Astrocyte (in vitro differentiated cells and primary cell): ENCODE measurements at regions not wholly inside any gene's neighbourhood (a gene's known extent, or its start where the extent isn't known, plus 50 kb on each side); places are given as distances from the start of the nearest gene placed in this dataset.
"Not testable (repeated sequence)": the region's sequence is repeated elsewhere in the genome, so short reads cannot be mapped to it uniquely, and the experiment has no call there.

Experiments used
- DNase-seq: peaks from one replicate; pipeline ENCODE4 v3.0.0-alpha.2; 2010; ENCODE audit warnings: low read depth
- FAIRE-seq: peaks from 2 replicates; lab custom pipeline; 2011; peaks lifted over from hg19 to GRCh38; lab: Jason Lieb, UNC
- H2AFZ ChIP-seq: 2 replicates; pipeline ENCODE4 v1.6.0; 2012; ENCODE audit warnings: low read depth, low read length, inconsistent platforms
- H3K27ac ChIP-seq: 2 replicates; pipeline ENCODE4 v1.5.1; 2011; ENCODE audit warnings: low read depth, low read length, inconsistent platforms
- H3K27me3 ChIP-seq: 2 replicates; pipeline ENCODE4 v1.6.0; 2011; ENCODE audit warnings: low read length, inconsistent platforms; ENCODE audit not compliant: insufficient read depth
- H3K36me3 ChIP-seq: 2 replicates; pipeline ENCODE4 v1.5.1; 2011; ENCODE audit warnings: low read length, inconsistent platforms; ENCODE audit not compliant: insufficient read depth
- H3K4me1 ChIP-seq: 2 replicates; pipeline ENCODE4 v1.5.1; 2011; ENCODE audit warnings: low read length, inconsistent platforms; ENCODE audit not compliant: insufficient read depth
- H3K4me2 ChIP-seq: 2 replicates; pipeline ENCODE4 v1.6.0; 2012; ENCODE audit warnings: low read length, inconsistent platforms
- H3K4me3 ChIP-seq: 2 replicates; pipeline ENCODE4 v1.5.1; 2011; ENCODE audit warnings: low read depth, mild to moderate bottlenecking, low read length, inconsistent platforms; ENCODE audit not compliant: insufficient read depth
- H3K79me2 ChIP-seq: 2 replicates; pipeline ENCODE4 v1.6.0; 2012; ENCODE audit warnings: mild to moderate bottlenecking, low read length, inconsistent platforms; ENCODE audit not compliant: insufficient read depth
- H3K9ac ChIP-seq: 2 replicates; pipeline ENCODE4 v1.6.0; 2012; ENCODE audit warnings: mild to moderate bottlenecking, low read length, inconsistent platforms
- H3K9me3 ChIP-seq: 2 replicates; pipeline ENCODE4 v1.5.1; 2012; ENCODE audit warnings: low read depth, mild to moderate bottlenecking, low read length, inconsistent platforms; ENCODE audit not compliant: insufficient read depth
- H4K20me1 ChIP-seq: 2 replicates; pipeline ENCODE4 v1.6.0; 2012; ENCODE audit warnings: low read length, inconsistent platforms; ENCODE audit not compliant: insufficient read depth
- H3K27ac Mint-ChIP-seq: one replicate; pipeline ENCODE4 v1.8.0; 2021; ENCODE audit warnings: mild to moderate bottlenecking, mixed read lengths; ENCODE audit not compliant: unreplicated experiment
- H3K27me3 Mint-ChIP-seq: one replicate; pipeline ENCODE4 v1.8.0; 2021; ENCODE audit warnings: low read depth, mixed read lengths; ENCODE audit not compliant: unreplicated experiment
- H3K36me3 Mint-ChIP-seq: one replicate; pipeline ENCODE4 v1.8.0; 2021; ENCODE audit warnings: low read depth, mixed read lengths; ENCODE audit not compliant: unreplicated experiment
- H3K4me1 Mint-ChIP-seq: one replicate; pipeline ENCODE4 v1.8.0; 2021; ENCODE audit warnings: low read depth, mixed read lengths; ENCODE audit not compliant: unreplicated experiment
- H3K4me3 Mint-ChIP-seq: one replicate; pipeline ENCODE4 v1.8.0; 2021; ENCODE audit warnings: mild to moderate bottlenecking, moderate library complexity, mixed read lengths; ENCODE audit not compliant: unreplicated experiment
- H3K9me3 Mint-ChIP-seq: one replicate; pipeline ENCODE4 v1.8.0; 2021; ENCODE audit warnings: mild to moderate bottlenecking, mixed read lengths; ENCODE audit not compliant: unreplicated experiment
- CTCF ChIP-seq: IDR thresholded peaks from 2 replicates; pipeline ENCODE4 v1.5.1; 2011; ENCODE audit warnings: low read depth, mild to moderate bottlenecking, inconsistent platforms, low read length, moderate library complexity; ENCODE audit not compliant: insufficient read depth
- EZH2 ChIP-seq: IDR thresholded peaks from 2 replicates; pipeline ENCODE4 v1.6.1; 2012; ENCODE audit warnings: mild to moderate bottlenecking, low read length, inconsistent platforms; ENCODE audit not compliant: insufficient read depth

GRCh38 chr5:163339148-163339547, 98.2 kb upstream of the CCNG1 start:
- Mint-ChIP-seq H3K4me1 (peaks cover 4% of the 10 kb centered on the region), H3K4me3 (no peak overlapping the region), H3K36me3 (no peaks in the 10 kb centered on the region), H3K27ac (no peak overlapping the region), H3K9me3 (peaks cover 16% of the 10 kb centered on the region), H3K27me3 (no peaks in the 10 kb centered on the region)
- TF ChIP-seq CTCF (no peak), EZH2 (no peak)
- no peaks in the 10 kb centered on the region for H3K27me3 ChIP-seq
- H3K27ac ChIP-seq, result no peak overlapping the region
- no peaks in the 10 kb centered on the region for H3K79me2 ChIP-seq
- no peak overlapping the region for H2AFZ ChIP-seq
- H4K20me1 ChIP-seq, result no peaks in the 10 kb centered on the region
- H3K4me2 ChIP-seq, result no peak overlapping the region
- H3K9me3 ChIP-seq, result no peaks in the 10 kb centered on the region
- no peaks in the 10 kb centered on the region for H3K36me3 ChIP-seq
- DNase-seq (no peak), FAIRE-seq (no peak)
- no peak overlapping the region for H3K4me3 ChIP-seq
- H3K9ac ChIP-seq, result no peak overlapping the region
- no peaks in the 10 kb centered on the region for H3K4me1 ChIP-seq

GRCh38 chr5:163340378-163340777, 97.0 kb upstream of the CCNG1 start:
- H3K4me3 ChIP-seq, H2AFZ ChIP-seq, H3K9me3 ChIP-seq, H3K4me3 Mint-ChIP-seq, H3K79me2 ChIP-seq, FAIRE-seq, H3K27me3 Mint-ChIP-seq, H3K36me3 ChIP-seq, H3K27me3 ChIP-seq, H3K9ac ChIP-seq, H3K27ac Mint-ChIP-seq, H3K36me3 Mint-ChIP-seq, H3K9me3 Mint-ChIP-seq, DNase-seq, H3K4me1 ChIP-seq, H3K4me2 ChIP-seq, H3K4me1 Mint-ChIP-seq, H4K20me1 ChIP-seq, H3K27ac ChIP-seq: not testable (repeated sequence)

GRCh38 chr5:163342306-163342705, 95.1 kb upstream of the CCNG1 start:
- no peaks in the 10 kb centered on the region for H3K4me1 ChIP-seq
- no peak overlapping the region for H3K9ac ChIP-seq
- no peak for TF ChIP-seq EZH2
- no peak overlapping the region for H3K4me3 ChIP-seq
- H3K9me3 ChIP-seq, result no peaks in the 10 kb centered on the region
- H3K4me1 Mint-ChIP-seq, result no peaks in the 10 kb centered on the region
- H3K9me3 Mint-ChIP-seq, result no peaks in the 10 kb centered on the region
- H3K79me2 ChIP-seq, result no peaks in the 10 kb centered on the region
- H3K4me3 Mint-ChIP-seq, result no peak overlapping the region
- no peak overlapping the region for H3K27ac ChIP-seq
- H3K27me3 ChIP-seq, result no peaks in the 10 kb centered on the region
- FAIRE-seq (no peak), DNase-seq (no peak)
- no peak overlapping the region for H3K27ac Mint-ChIP-seq
- no peaks in the 10 kb centered on the region for H3K27me3 Mint-ChIP-seq
- no peaks in the 10 kb centered on the region for H3K36me3 ChIP-seq
- H3K4me2 ChIP-seq, result no peak overlapping the region
- no peaks in the 10 kb centered on the region for H4K20me1 ChIP-seq
- no peak overlapping the region for H2AFZ ChIP-seq
- H3K36me3 Mint-ChIP-seq, result no peaks in the 10 kb centered on the region

GRCh38 chr5:163345216-163345615, 92.2 kb upstream of the CCNG1 start:
- no peaks in the 10 kb centered on the region for H3K4me1 Mint-ChIP-seq
- no peaks in the 10 kb centered on the region for H3K36me3 Mint-ChIP-seq
- H3K9ac ChIP-seq, result no peak overlapping the region
- H3K27ac Mint-ChIP-seq, result no peak overlapping the region
- no peaks in the 10 kb centered on the region for H4K20me1 ChIP-seq
- no peaks in the 10 kb centered on the region for H3K27me3 Mint-ChIP-seq
- no peaks in the 10 kb centered on the region for H3K36me3 ChIP-seq
- no peak overlapping the region for H3K4me3 ChIP-seq
- TF ChIP-seq CTCF, result no peak
- TF ChIP-seq EZH2, result no peak
- no peak overlapping the region for H3K4me2 ChIP-seq
- no peaks in the 10 kb centered on the region for H3K79me2 ChIP-seq
- no peak for FAIRE-seq
- H3K27ac ChIP-seq, result no peak overlapping the region
- H3K9me3 Mint-ChIP-seq, result no peaks in the 10 kb centered on the region
- H3K27me3 ChIP-seq, result peaks cover 3% of the 10 kb centered on the region
- DNase-seq, result no peak
- H3K4me3 Mint-ChIP-seq, result no peak overlapping the region
- no peaks in the 10 kb centered on the region for H3K9me3 ChIP-seq
- H2AFZ ChIP-seq, result no peak overlapping the region
- no peaks in the 10 kb centered on the region for H3K4me1 ChIP-seq
